ENCODE measurements at regions not wholly inside any gene's neighbourhood (a gene's known extent, or its start where the extent isn't known, plus 50 kb on each side); places are given as distances from the start of the nearest gene placed in this dataset.

DNA sequence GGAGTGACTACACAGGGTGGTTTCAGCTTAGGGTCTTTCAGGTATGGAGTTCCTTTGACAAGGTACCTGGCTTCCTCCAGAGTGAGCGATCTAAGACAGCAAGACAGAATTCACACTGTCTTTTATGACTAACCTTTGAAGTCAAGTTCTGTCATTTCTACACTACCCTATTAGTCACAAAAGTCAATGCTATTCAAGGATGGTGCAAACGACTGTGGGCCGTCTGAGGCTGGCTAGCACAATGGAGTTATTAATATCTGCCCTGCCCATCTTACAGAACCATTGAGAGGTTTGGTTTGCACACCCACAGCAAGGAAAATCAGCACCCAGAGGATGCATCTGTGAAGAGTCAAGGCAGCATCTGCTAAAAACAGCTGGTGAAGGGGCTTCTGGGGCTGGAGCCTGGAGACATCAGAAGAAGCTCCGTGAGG lies 62.9 kb upstream of the XCR1 start:
- DNase-seq (ENCODE audit: low read depth): no peak

DNA sequence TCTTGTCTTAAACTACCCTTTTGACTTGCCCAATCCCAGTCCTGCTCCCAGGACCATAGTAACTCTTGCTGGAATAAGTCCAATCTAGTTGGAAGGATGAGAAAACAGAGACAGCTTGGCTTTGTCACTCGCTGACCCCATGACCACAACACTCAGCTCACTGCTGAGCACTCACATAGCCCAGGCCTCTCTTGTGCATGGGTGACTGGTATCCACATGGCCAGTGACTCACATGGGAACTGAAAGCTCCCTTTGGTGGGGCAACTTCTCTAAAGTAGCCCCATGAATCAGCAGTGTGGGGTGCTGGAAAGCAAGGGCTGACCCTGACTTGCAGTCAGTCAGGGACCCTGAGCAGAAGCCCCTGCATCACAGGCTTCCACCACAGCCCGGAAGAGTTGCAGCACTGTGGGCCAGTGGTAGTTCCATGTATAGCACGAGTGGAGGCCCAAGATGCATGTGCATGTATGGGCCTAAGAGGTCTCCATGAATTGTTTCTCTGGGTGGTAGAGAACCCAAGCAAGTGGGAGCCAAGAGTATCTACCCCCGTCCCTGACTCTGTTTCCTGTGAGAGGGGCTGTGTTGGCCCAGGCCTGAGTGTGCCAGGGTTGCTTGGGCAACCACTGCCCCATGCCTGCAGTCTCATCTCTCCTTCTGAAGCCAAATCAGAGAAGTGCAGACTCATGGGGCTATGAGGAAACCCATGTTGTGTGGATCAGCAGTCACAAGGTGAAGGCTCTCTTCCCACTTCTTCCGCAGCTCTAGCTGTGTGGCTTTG lies 62.1 kb upstream of the XCR1 start:
- DNase-seq (ENCODE audit: low read depth): peak; percentile 94

DNA sequence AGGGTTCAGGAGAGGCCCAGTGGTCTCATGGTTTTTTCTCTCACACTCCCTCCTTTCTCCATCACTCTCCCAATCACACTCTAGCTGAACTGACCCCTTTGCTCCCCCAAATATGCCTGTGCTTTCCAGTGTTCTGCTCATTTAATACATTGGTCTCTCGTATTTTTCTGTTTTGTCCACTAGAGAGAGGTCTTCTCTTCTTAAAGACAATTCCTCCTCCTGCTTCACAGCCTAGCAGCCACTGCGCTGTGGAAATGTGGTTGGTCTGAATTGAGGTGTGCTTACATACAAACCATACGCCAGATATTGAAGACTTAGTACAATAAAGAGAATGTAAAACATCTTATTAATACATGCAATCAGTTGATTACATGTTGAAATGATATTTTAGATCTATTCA lies 60.6 kb upstream of the XCR1 start:
- DNase-seq (ENCODE audit: low read depth): peak; percentile 45

DNA sequence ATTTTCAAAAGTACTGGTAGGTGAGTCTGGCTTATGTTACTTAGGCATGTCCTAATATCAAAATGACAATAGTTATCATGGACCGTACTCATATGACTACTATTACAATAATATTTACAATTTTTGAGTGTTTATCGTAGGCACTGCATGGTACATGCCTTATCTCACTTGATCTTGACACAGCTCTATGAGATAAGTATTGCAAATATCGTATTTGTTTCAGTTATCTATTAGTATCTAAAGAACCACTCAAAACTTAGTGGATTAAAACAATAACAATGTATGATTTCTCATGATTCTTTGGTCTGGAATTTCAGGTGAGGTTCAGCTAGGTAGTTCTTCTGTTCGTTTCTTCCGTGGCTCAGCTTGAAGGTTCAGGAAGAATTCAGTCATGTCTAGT lies 59.7 kb upstream of the XCR1 start:
- no peak for DNase-seq (ENCODE audit: low read depth)

DNA sequence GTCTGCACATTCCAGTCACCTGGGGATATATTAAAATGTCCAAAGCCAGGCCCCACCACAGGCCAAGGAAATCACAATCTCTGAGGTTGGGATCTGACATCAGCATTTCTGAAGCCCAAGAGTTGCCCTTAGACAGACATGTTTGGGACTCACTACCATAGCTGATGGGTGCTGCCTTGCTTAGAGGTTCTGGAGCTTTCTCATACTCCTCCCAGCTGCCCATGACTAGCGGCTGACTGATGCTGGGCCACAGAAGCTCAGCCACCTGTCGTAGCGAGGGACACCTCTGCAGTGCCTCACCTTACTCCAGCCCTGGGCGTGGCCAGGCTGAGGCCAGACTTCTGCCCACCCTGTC lies 58.8 kb upstream of the XCR1 start:
- no peak for DNase-seq (ENCODE audit: low read depth)

DNA sequence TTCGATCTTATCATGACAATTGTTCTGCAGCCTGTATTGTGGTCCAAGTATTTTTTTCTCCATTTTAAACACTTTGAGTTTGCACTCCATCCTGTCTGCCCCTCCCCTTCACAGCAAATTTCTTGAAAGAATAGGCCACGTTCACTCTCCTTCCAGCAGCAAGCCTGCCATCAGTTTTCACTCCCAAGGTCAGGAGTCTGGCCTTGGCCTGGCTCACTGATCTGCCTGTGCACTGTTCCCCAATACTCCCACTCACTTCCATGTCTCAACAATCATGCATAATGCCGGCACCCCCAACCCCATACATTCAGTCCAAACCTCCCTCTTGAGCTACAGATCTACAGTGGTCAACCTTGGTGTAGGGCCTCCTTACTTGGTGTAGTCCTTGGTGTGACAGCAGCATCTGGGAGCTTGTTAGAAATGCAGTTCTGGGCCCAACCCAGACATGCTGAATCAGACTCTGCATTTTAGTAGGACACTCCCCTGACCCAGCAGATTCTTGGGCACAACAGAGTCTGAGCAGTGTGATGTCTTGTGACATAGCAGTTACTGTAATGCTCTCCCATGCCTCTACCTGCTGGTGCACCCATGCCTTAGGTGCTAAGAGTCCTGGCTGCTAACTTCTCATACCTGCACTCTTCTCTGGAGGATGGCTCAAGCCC lies 58.3 kb upstream of the XCR1 start:
- DNase-seq (ENCODE audit: low read depth): no peak

DNA sequence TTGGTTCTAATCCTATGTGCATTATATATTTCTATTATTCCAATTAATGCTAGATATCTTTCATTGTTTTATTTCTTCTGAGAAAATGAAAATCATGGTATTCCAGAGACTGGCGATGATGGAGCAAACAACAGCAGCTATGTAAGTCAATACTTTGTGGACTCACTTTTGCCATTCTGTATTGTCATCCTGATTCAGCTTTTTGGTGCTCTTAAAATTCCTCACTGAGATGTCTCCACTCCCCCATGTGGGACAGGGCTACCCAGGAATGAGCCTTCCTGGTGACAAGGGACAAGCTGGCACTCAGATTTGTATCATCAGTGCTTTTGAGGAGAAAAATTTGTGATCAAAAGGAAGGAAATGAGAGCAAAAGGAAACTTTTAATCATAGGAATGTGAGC lies 56.7 kb upstream of the XCR1 start:
- no peak for DNase-seq (ENCODE audit: low read depth)

DNA sequence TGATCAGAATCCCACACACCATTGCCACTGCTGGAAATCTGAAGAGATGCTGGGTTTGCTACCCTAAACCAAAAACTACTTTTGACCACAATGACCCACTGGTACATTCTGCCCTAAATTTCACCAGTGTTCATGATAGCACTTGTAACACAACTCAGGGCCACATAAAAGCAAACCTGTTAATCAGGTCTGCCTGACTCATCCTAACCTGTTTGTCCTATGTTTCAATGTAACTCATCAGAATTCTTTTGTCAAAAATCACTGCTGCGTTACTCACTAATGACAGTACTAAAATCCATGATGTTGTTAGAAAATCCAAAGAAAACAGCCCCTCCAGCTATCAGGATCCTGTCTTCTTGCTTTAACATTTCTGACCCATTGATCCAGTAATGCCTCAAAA lies 55.6 kb upstream of the XCR1 start:
- DNase-seq (ENCODE audit: low read depth): no peak

DNA sequence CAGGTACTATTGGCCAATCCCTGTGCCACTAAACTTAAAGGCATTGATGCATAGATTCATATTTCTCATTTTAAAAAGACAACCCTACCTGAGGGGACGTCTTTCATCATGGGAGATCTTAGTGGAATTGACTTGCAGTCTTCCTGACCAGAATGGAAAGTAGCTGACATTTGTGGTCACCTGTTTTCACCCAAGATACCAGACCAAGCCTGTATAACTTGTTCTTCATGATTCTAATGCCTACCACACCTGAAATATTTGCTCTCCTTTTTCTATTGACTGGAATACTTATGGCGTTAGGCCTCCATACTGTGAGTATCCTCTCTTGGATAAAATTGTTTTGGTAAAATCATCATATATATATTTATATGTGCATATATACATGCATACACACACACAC lies 54.7 kb upstream of the XCR1 start:
- no peak for DNase-seq (ENCODE audit: low read depth)

DNA sequence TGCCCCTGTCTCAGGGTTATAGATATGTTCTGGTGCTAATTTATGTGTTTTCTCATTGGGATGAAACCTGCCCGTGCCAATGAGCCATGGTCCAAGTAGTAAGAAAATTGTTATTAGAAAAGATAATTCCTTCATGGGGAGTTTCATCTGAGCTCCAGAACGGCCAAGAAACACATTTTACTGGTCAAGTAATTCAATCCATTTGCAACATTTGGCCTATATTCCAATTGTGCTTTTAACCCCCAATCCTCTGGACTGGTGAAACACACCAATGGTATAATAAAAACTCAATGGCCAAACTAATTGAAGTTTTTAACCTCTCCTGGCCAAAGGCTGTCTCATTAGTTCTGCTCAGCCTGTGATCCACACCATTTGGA lies 53.7 kb upstream of the XCR1 start:
- DNase-seq (ENCODE audit: low read depth): no peak

DNA sequence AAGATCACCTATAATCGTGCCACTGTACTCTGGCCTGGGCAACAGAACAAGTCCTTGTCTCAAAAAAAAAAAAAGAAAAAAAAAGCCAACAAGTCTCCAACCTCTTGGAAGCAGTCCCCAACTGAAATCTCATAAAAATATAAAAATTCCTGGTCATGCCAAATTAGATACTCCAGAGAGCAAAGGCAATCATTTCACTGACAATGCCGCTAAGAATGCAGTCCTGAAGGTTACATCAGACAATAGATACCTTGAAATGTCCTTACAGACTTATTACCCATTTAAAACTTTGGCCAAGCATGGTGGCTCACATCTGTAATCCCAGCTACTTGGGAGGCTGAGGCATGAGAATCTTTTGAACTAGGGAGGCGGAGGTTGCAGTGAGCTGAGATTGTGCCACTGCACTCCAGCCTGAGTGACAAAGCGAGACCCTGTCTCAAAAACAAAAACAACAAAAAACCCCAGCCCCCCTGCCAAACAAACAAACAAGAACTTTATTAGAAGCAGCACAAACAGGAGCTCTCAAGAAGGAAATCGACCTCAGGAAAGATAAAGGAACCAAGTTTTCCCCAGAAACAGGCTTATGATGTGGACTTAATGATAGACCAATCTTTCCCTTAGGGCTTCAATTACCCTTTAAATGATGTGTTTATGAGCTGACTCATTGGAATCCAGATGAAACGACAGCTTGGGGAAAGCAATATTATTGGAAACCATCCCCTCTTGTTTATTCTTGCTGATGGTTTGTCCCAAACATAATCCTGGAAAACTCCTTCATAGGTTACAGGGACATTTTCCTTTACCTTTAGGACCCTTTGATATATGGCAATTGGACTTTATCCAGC lies 53.1 kb upstream of the XCR1 start:
- peak; percentile 56 for DNase-seq (ENCODE audit: low read depth)

DNA sequence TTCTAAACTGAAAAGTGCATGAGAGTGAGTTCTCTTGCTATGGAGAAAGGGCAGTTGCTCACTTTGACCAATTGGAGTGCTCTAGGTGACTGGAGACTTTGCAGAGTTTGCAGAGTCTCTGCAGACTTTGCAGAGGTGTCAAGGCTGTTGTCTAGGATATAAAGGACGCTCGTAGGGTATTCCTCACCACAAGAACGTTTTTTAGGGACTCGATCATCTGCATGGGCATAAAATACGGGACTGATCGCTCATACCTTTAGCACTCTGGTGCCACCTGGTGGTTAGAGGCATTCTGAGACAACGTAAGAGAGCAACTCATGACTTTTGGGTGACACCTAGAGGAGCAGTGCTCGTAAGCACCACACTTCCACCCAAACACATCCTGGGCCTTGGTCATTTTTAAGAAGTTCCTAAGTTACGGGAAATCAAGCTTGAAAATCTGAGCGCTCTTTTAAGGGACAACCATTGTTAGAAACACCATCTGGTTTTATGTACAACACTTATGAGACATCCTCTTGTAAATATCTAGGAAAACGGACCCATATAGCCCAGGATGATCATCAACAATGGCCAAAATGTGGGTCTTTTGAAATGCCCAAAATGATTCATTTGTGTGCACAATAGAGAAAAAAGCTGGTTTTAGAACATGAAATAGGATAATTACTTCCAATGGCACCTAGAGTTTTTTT lies 51.6 kb upstream of the XCR1 start:
- DNase-seq (ENCODE audit: low read depth): peak; percentile 90
